HEK293 (cell line): ENCODE measurements at regions not wholly inside any gene's neighbourhood (a gene's known extent, or its start where the extent isn't known, plus 50 kb on each side); places are given as distances from the start of the nearest gene placed in this dataset.

Source experiments
- CTCF ChIA-PET: fragments of 350-600 bp; formaldehyde crosslinking; extraction: SDS; loops from one replicate; lab custom pipeline; 2021; ENCODE audit warnings: antibody characterized with exemption; lab: Yijun Ruan, JAX
- POLR2A ChIA-PET: fragments of 300-600 bp; formaldehyde crosslinking; extraction: SDS; loops from one replicate; lab custom pipeline; 2020; ENCODE audit warnings: antibody characterized with exemption, inconsistent platforms; lab: Yijun Ruan, JAX
- H3K27ac ChIP-seq: fragments of 200-500 bp; sonication (Bioruptor generic); 2 replicates; pipeline ENCODE4 v1.5.1; 2014; ENCODE audit warnings: low read depth, low read length, control low read depth, inconsistent platforms; ENCODE audit errors: extremely low read depth
- H3K36me3 ChIP-seq, 2 experiments: fragments of 200-500 bp in 1 of 2; sonication (Bioruptor generic) in 1 of 2; 1 replicate in 1 of 2; 2 replicates in 1 of 2; pipeline ENCODE4 v1.5.1; 2014 to 2017; ENCODE audit warnings: inconsistent platforms in 2 of 2, low read length in 2 of 2; ENCODE audit not compliant: control insufficient read depth in 2 of 2, insufficient read depth in 1 of 2
- H3K4me1 ChIP-seq: fragments of 200-500 bp; sonication (Bioruptor generic); 2 replicates; pipeline ENCODE4 v1.5.1; 2014; ENCODE audit warnings: mild to moderate bottlenecking, low read length, inconsistent platforms; ENCODE audit not compliant: control insufficient read depth, insufficient read depth
- H3K4me3 ChIP-seq: 2 replicates; pipeline ENCODE4 v1.5.1; 2011; ENCODE audit warnings: low read depth, mild to moderate bottlenecking, control low read depth, low read length, moderate library complexity
- H3K9me3 ChIP-seq: fragments of 200-500 bp; sonication (Bioruptor generic); 2 replicates; pipeline ENCODE4 v1.5.1; 2014; ENCODE audit warnings: low read depth, low read length, inconsistent platforms; ENCODE audit not compliant: control insufficient read depth, insufficient read depth
- BCL11A ChIP-seq: fragments of 450-650 bp; formaldehyde crosslinking; IDR thresholded peaks from 2 replicates; pipeline ENCODE4 v1.5.1; 2016; ENCODE audit warnings: low read depth, missing biosample characterization, missing genetic modification characterization
- KLF16 ChIP-seq: fragments of 450-650 bp; formaldehyde crosslinking; IDR thresholded peaks from 2 replicates; pipeline ENCODE4 v1.5.1; 2017; ENCODE audit warnings: missing biosample characterization, missing genetic modification characterization
- PRDM4 ChIP-seq: fragments of 450-650 bp; formaldehyde crosslinking; IDR thresholded peaks from 2 replicates; pipeline ENCODE4 v1.5.1; 2017; ENCODE audit warnings: missing biosample characterization, missing genetic modification characterization
- PRDM6 ChIP-seq: fragments of 450-650 bp; formaldehyde crosslinking; IDR thresholded peaks from 2 replicates; pipeline ENCODE4 v1.5.1; 2017; ENCODE audit warnings: missing biosample characterization, missing genetic modification characterization
- TCF7L2 ChIP-seq: IDR thresholded peaks from 2 replicates; pipeline ENCODE4 v1.6.1; 2011; ENCODE audit warnings: low read depth, mild to moderate bottlenecking, inconsistent platforms, low read length, moderate library complexity, borderline replicate concordance
- WT1 ChIP-seq: fragments of 450-650 bp; formaldehyde crosslinking; IDR thresholded peaks from 2 replicates; pipeline ENCODE4 v1.5.1; 2016; ENCODE audit warnings: missing biosample characterization, missing genetic modification characterization
- ZBTB44 ChIP-seq: fragments of 450-650 bp; IDR thresholded peaks from 2 replicates; pipeline ENCODE4 v1.5.1; 2018; ENCODE audit warnings: missing biosample characterization, mild to moderate bottlenecking, missing genetic modification characterization
- ZIC2 ChIP-seq: fragments of 450-650 bp; formaldehyde crosslinking; IDR thresholded peaks from 2 replicates; pipeline ENCODE4 v1.5.1; 2016; ENCODE audit warnings: missing biosample characterization, missing genetic modification characterization
- ZNF2 ChIP-seq: fragments of 450-650 bp; formaldehyde crosslinking; IDR thresholded peaks from 2 replicates; pipeline ENCODE4 v1.5.1; 2016; ENCODE audit warnings: missing biosample characterization, missing genetic modification characterization
- ZNF23 ChIP-seq: fragments of 450-650 bp; formaldehyde crosslinking; IDR thresholded peaks from 2 replicates; pipeline ENCODE4 v1.5.1; 2016; ENCODE audit warnings: missing biosample characterization, missing genetic modification characterization, borderline replicate concordance
- ZNF292 ChIP-seq: fragments of 450-650 bp; formaldehyde crosslinking; IDR thresholded peaks from 2 replicates; pipeline ENCODE4 v1.5.1; 2016; ENCODE audit warnings: low read depth, missing biosample characterization, missing genetic modification characterization, borderline replicate concordance
- ZNF354C ChIP-seq: fragments of 450-650 bp; formaldehyde crosslinking; IDR thresholded peaks from 2 replicates; pipeline ENCODE4 v1.5.1; 2016; ENCODE audit warnings: missing biosample characterization, missing genetic modification characterization, low read depth, borderline replicate concordance
- ZNF423 ChIP-seq: fragments of 450-650 bp; formaldehyde crosslinking; IDR thresholded peaks from 2 replicates; pipeline ENCODE4 v1.5.1; 2016; ENCODE audit warnings: missing biosample characterization, missing genetic modification characterization
- ZNF488 ChIP-seq: fragments of 450-650 bp; formaldehyde crosslinking; IDR thresholded peaks from 2 replicates; pipeline ENCODE4 v1.5.1; 2016; ENCODE audit warnings: missing biosample characterization, missing genetic modification characterization
- ZNF548 ChIP-seq: fragments of 450-650 bp; formaldehyde crosslinking; IDR thresholded peaks from 2 replicates; pipeline ENCODE4 v1.5.1; 2016; ENCODE audit warnings: missing biosample characterization, missing genetic modification characterization
- ZNF610 ChIP-seq: fragments of 450-650 bp; formaldehyde crosslinking; IDR thresholded peaks from 2 replicates; pipeline ENCODE4 v1.5.1; 2016; ENCODE audit warnings: missing biosample characterization, missing genetic modification characterization, borderline replicate concordance
- ZNF621 ChIP-seq: fragments of 450-650 bp; formaldehyde crosslinking; IDR thresholded peaks from 2 replicates; pipeline ENCODE4 v1.5.1; 2017; ENCODE audit warnings: missing biosample characterization, missing genetic modification characterization
- ZNF664 ChIP-seq: fragments of 450-650 bp; formaldehyde crosslinking; IDR thresholded peaks from 2 replicates; pipeline ENCODE4 v1.5.1; 2016; ENCODE audit warnings: missing biosample characterization, missing genetic modification characterization
- ZNF692 ChIP-seq: fragments of 450-650 bp; formaldehyde crosslinking; IDR thresholded peaks from 2 replicates; pipeline ENCODE4 v1.5.1; 2016; ENCODE audit warnings: missing biosample characterization, missing genetic modification characterization
- ZNF704 ChIP-seq: fragments of 450-650 bp; formaldehyde crosslinking; IDR thresholded peaks from 2 replicates; pipeline ENCODE4 v1.5.1; 2016; ENCODE audit warnings: missing biosample characterization, missing genetic modification characterization

- ChIA-PET CTCF (interaction anchor here (0.5 to 0.6 kb wide), 2 partner anchors 85 to 435 kb away, joined by 3 to 4 read pairs; no protein-coding TSS in a partner anchor), POLR2A (no interaction called here)
- Histone ChIP-seq H3K4me3 (no peak overlapping the region), H3K27ac (no peak overlapping the region), H3K9me3 (no peaks in the 10 kb centered on the region), H3K4me1 (no peaks in the 10 kb centered on the region), H3K36me3 (no peaks in the 10 kb centered on the region)
- no peak for TF ChIP-seq ZIC2 (tag by site-specific recombination)
- TF ChIP-seq ZNF621: no peak
- no peak for TF ChIP-seq PRDM4 (tag by site-specific recombination)
Measured at GRCh38 chr10:44650691-44651661, 260.2 kb upstream of the TMEM72 start.

GRCh38 chr10:44651834-44652233 is 259.3 kb upstream of the TMEM72 start:
- no peak overlapping the region for H3K27ac ChIP-seq
- CTCF ChIA-PET: interaction anchor here (0.6 to 1.0 kb wide), 2 partner anchors 22 to 85 kb away, joined by 3 to 4 read pairs; no protein-coding TSS in a partner anchor
- TF ChIP-seq ZNF423 (no peak), PRDM6 (tag by site-specific recombination) (no peak), ZNF692 (tag by site-specific recombination) (no peak), ZNF2 (no peak), ZNF548 (tag by site-specific recombination) (no peak), WT1 (tag by site-specific recombination) (no peak), ZNF610 (tag by site-specific recombination) (no peak), ZBTB44 (tag by site-specific recombination) (no peak), BCL11A (no peak), TCF7L2 (no peak), ZNF292 (tag by site-specific recombination) (no peak), KLF16 (no peak), ZNF621 (no peak), ZNF488 (no peak), ZNF664 (no peak), ZNF23 (no peak), ZNF354C (tag by site-specific recombination) (no peak), ZNF704 (tag by site-specific recombination) (no peak)
- no peak overlapping the region for H3K4me3 ChIP-seq
- H3K9me3 ChIP-seq: no peaks in the 10 kb centered on the region
- POLR2A ChIA-PET: no interaction called here
- H3K4me1 ChIP-seq: no peaks in the 10 kb centered on the region
- no peaks in the 10 kb centered on the region for H3K36me3 ChIP-seq
